Nephron (organoid): ENCODE measurements at regions not wholly inside any gene's neighbourhood (a gene's known extent, or its start where the extent isn't known, plus 50 kb on each side); places are given as distances from the start of the nearest gene placed in this dataset.
A peak's percentile ranks its signal among the peaks of the same experiment; 100 is the strongest.
"Not testable (repeated sequence)": the region's sequence is repeated elsewhere in the genome, so short reads cannot be mapped to it uniquely, and the experiment has no call there.

Source experiments
- H3K27ac Mint-ChIP-seq, 3 experiments: 2 replicates each; pipeline ENCODE4 v1.8.0; 2020; ENCODE audit warnings: mixed read lengths in 3 of 3, mild to moderate bottlenecking in 2 of 3, moderate library complexity in 1 of 3
- H3K27me3 Mint-ChIP-seq: 2 replicates; pipeline ENCODE4 v1.8.0; 2021; ENCODE audit warnings: low read depth, mild to moderate bottlenecking, moderate library complexity, mixed read lengths
- H3K36me3 Mint-ChIP-seq: 2 replicates; pipeline ENCODE4 v1.8.0; 2020; ENCODE audit warnings: low read depth, mixed read lengths
- H3K4me1 Mint-ChIP-seq: 2 replicates; pipeline ENCODE4 v1.8.0; 2020; ENCODE audit warnings: mixed read lengths
- H3K4me3 Mint-ChIP-seq, 3 experiments: 2 replicates each; pipeline ENCODE4 v1.8.0; 2020; ENCODE audit warnings: mild to moderate bottlenecking in 3 of 3, mixed read lengths in 3 of 3, moderate library complexity in 2 of 3
- H3K9me3 Mint-ChIP-seq: 2 replicates; pipeline ENCODE4 v1.8.0; 2020; ENCODE audit warnings: mixed read lengths
- TF ChIP-seq, protein P1 (sequence below), 3 experiments: fragments of 200-600 bp; sonication (generic); IDR thresholded peaks; one replicate each; pipeline ENCODE4 v1.5.0; 2021; ENCODE audit warnings: antibody characterized with exemption in 3 of 3; ENCODE audit not compliant: unreplicated experiment in 3 of 3

DNA sequence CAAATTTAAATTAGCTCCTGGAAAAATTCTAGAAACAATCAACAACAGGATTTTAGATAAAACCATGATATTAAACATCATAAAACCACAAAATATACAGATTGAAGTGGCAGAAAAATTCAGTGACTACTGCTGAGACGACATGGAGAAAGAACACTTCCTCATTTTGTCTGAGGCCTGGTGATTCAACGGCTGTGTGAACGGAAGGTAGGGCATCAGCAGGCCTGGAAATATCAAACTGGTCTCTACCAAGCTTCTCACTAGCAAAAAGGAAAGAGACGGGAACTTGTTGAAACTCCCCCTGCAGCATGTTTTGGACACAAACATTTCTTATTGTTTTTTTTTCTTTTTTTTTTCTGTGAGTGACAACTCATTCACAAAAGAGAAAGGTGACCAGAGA lies 58.0 kb upstream of the AHI1 start:
- Mint-ChIP-seq H3K36me3 (no peaks in the 10 kb centered on the region), H3K4me1 (peaks cover 8% of the 10 kb centered on the region), H3K27ac (no peak overlapping the region), H3K9me3 (no peaks in the 10 kb centered on the region), H3K4me3 (no peak overlapping the region), H3K27me3 (no peaks in the 10 kb centered on the region)
- TF ChIP-seq, protein P1, sequence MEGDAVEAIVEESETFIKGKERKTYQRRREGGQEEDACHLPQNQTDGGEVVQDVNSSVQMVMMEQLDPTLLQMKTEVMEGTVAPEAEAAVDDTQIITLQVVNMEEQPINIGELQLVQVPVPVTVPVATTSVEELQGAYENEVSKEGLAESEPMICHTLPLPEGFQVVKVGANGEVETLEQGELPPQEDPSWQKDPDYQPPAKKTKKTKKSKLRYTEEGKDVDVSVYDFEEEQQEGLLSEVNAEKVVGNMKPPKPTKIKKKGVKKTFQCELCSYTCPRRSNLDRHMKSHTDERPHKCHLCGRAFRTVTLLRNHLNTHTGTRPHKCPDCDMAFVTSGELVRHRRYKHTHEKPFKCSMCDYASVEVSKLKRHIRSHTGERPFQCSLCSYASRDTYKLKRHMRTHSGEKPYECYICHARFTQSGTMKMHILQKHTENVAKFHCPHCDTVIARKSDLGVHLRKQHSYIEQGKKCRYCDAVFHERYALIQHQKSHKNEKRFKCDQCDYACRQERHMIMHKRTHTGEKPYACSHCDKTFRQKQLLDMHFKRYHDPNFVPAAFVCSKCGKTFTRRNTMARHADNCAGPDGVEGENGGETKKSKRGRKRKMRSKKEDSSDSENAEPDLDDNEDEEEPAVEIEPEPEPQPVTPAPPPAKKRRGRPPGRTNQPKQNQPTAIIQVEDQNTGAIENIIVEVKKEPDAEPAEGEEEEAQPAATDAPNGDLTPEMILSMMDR (IDR thresholded peaks at IDR 0.05; ENCODE audit: unreplicated experiment in 3 of 3), result no peak

DNA sequence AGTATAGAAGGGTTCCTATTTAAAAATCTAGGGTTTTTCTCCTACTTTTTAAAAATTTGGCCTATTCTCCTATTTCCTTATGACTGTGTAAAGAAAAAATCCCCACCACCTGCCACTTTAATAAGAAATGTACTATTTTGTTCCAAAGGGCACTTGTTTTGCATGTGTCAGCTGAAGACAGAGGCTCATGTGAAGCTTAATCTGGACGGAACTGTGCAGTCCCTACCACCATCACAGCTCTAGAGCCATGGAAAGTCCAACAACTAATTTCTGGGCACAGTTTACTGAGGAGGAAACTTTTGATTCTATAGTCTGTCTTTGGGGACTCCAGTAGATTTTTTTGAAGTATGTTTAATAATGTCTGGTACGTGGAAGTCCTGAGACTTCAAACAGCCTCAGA lies 60.0 kb upstream of the AHI1 start:
- TF ChIP-seq, protein P1 (IDR thresholded peaks at IDR 0.05; ENCODE audit: unreplicated experiment in 3 of 3), result no peak
- no peak overlapping the region for H3K4me3 Mint-ChIP-seq
- peaks cover 8% of the 10 kb centered on the region for H3K4me1 Mint-ChIP-seq
- no peaks in the 10 kb centered on the region for H3K9me3 Mint-ChIP-seq
- no peaks in the 10 kb centered on the region for H3K36me3 Mint-ChIP-seq
- no peak overlapping the region for H3K27ac Mint-ChIP-seq
- H3K27me3 Mint-ChIP-seq, result no peaks in the 10 kb centered on the region

DNA sequence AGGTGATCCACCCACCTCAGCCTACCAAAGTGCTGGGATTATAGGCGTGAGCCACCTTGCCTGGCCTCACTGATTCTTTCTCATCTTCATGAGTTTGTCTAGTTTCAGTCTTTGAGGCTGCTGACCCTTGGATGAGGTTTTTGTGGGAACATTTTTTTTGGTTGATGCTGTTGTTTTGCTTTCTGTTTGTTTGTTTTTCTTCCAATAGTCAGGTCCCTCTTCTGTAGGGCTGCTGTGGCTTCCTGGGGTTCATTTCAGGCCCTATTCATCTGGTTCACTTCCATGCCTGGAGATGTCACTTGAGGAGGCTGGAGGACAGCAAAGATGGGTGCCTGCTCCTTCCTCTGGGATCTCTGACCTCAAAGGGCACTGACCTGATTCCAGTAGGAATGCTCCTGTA lies 68.1 kb upstream of the AHI1 start:
- not testable (repeated sequence) for H3K4me3 Mint-ChIP-seq, H3K36me3 Mint-ChIP-seq, H3K27me3 Mint-ChIP-seq, H3K27ac Mint-ChIP-seq, H3K9me3 Mint-ChIP-seq
- peaks cover 20% of the 10 kb centered on the region for H3K4me1 Mint-ChIP-seq

DNA sequence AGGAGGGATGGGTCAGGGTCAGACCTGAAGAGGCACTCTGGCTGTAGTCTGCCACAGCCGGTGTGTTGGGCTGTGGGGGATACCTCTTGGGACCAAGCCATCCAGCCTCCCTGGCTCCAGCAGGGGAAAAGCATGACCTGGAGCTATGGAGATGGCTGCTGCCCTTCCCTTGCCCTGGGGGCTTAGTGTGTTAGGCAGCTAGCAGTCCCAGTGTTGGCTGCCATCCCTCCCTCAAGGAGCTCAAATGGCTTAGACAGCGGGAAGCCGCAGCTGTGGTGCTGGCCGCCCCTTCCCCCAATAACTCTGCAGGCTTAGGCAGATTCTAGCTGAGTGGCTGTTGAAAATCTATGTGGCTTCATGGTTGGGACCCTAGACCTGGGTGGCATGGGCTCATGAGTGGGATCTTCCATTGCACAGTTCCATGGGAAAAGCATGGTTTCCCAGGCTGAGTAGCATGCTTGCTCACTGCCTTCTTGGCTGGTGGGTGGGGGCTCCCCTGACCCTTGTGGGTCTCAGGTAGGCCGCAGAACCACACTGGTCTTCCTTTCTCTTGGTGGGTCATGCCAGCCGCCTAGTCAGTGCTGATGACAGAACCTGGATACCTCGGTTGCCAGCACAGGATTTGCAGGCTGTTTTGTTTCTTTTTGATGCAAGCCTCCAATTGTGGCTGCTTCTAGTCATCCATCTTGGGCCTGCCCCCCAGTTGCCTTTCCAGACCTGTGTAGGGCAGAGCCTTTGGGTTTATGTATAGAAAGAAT lies 69.0 kb upstream of the AHI1 start:
- Mint-ChIP-seq H3K36me3 (no peaks in the 10 kb centered on the region), H3K4me3 (no peak overlapping the region), H3K27me3 (peaks cover 4% of the 10 kb centered on the region), H3K4me1 (peaks cover 20% of the 10 kb centered on the region), H3K9me3 (peaks cover 5% of the 10 kb centered on the region), H3K27ac (peak overlapping the region in 2 of 3 experiments; percentile 63 to 76)
- TF ChIP-seq, protein P1 (IDR thresholded peaks at IDR 0.05; ENCODE audit: unreplicated experiment in 3 of 3), result no peak

DNA sequence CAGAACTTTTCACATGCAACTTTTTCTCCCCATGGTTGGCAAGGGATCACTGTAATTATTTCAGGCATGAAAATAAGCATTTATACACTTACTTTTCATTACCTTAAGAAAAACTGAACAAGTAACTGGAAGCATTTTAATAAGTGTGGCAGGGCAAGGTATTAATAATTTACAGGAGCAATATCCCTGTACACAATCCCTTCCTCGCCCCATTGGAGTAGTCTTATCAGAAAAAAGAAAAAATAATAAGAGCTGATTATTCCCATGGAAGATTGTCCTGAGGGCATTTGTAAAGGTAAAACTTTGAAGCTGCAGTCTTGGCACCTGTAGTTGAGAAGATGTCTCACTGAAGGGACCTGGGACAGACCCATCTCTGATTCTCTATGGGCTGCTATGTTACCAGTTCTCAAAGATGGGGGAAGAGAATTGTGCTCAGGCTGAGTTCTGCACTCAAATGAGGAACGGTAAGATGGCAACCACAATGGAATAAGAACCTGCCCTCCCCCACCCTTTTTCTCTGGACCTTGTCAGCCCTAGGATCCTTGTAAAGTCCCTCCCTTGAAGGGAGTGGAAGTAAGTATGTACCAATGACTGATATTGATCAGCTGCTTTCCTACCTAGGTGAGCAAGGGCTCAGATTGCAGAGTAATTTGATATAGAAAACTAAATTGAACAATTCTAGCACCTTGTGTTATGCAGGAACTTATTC lies 70.0 kb upstream of the AHI1 start:
- H3K9me3 Mint-ChIP-seq, result peaks cover 5% of the 10 kb centered on the region
- H3K27ac Mint-ChIP-seq, result peak overlapping the region; percentile 28 to 76 (median 68)
- TF ChIP-seq, protein P1 (IDR thresholded peaks at IDR 0.05; ENCODE audit: unreplicated experiment in 3 of 3), result no peak
- H3K27me3 Mint-ChIP-seq, result peaks cover 4% of the 10 kb centered on the region
- H3K4me1 Mint-ChIP-seq, result peaks cover 20% of the 10 kb centered on the region
- H3K4me3 Mint-ChIP-seq, result no peak overlapping the region
- H3K36me3 Mint-ChIP-seq, result no peaks in the 10 kb centered on the region

DNA sequence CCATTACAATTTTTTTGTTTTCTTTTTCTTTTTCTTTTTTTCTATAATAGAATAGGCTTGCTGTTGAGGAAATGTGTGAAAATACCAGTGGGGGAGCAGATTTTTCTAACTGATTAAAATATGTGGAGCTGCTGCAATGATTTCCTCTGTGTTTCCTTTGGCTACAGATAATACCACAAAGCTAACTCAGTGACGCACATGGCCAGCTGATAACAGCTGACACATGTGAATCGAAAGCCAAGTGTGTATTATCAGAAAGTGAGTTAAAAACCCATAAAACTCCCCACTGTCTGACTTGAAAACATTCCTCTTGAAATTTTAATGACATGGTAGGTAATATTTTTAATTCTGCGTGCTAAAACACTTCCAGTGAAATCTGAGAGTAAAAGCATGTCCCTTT lies 70.8 kb upstream of the AHI1 start:
- Mint-ChIP-seq H3K4me1 (peaks cover 20% of the 10 kb centered on the region), H3K4me3 (no peak overlapping the region), H3K9me3 (peaks cover under 1% of the 10 kb centered on the region), H3K27me3 (peaks cover 4% of the 10 kb centered on the region), H3K27ac (peak overlapping the region; percentile 28 to 76 (median 68)), H3K36me3 (no peaks in the 10 kb centered on the region)
- TF ChIP-seq, protein P1 (IDR thresholded peaks at IDR 0.05; ENCODE audit: unreplicated experiment in 3 of 3), result no peak
